ENCODE measurements at regions not wholly inside any gene's neighbourhood (a gene's known extent, or its start where the extent isn't known, plus 50 kb on each side); places are given as distances from the start of the nearest gene placed in this dataset.

GRCh38 chr17:53891726-53892125 is 69.0 kb downstream of the KIF2B start:
- Histone ChIP-seq H3K4me1 (no peaks in the 10 kb centered on the region), H3K9me3 (no peaks in the 10 kb centered on the region), H3K36me3 (no peaks in the 10 kb centered on the region), H3K4me3 (no peak overlapping the region), H3K27me3 (no peaks in the 10 kb centered on the region), H3K27ac (no peak overlapping the region)
- intact Hi-C loops (cut with DNase I) = no loop called here
- WGBS (ENCODE audit: insufficient coverage, low coverage, low lambda C conversion rate, missing lambda C conversion rate) = 34% methylated on average over 3 of the region's 4 CpGs
- DNase-seq (no peak), ATAC-seq (no peak)
- TF ChIP-seq, protein P1, sequence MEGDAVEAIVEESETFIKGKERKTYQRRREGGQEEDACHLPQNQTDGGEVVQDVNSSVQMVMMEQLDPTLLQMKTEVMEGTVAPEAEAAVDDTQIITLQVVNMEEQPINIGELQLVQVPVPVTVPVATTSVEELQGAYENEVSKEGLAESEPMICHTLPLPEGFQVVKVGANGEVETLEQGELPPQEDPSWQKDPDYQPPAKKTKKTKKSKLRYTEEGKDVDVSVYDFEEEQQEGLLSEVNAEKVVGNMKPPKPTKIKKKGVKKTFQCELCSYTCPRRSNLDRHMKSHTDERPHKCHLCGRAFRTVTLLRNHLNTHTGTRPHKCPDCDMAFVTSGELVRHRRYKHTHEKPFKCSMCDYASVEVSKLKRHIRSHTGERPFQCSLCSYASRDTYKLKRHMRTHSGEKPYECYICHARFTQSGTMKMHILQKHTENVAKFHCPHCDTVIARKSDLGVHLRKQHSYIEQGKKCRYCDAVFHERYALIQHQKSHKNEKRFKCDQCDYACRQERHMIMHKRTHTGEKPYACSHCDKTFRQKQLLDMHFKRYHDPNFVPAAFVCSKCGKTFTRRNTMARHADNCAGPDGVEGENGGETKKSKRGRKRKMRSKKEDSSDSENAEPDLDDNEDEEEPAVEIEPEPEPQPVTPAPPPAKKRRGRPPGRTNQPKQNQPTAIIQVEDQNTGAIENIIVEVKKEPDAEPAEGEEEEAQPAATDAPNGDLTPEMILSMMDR (IDR thresholded peaks at IDR 0.05) = no peak
- no peak for TF ChIP-seq POLR2A (IDR thresholded peaks at IDR 0.05)

DNA sequence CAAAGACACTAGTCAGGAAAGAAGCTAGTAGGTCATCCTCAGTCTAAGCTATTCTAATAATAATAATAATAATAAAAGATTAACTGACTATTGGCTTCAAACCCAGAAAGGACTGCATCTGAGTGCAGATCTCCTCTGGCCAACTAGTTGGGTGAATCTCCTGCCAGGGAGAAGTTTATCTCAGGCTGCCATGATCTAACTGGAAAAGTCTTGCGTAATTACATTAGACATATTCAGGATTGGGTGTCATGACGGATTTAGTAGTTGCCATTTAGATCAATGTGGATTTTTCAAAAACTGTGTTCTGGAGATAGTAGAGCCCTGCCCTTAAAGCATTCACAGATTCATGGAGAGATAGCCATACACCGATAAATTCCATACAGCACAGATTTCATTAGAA is 69.5 kb downstream of the KIF2B start:
- no peaks in the 10 kb centered on the region for H3K9me3 ChIP-seq
- no peak for DNase-seq
- no peak overlapping the region for H3K27ac ChIP-seq
- H3K4me1 ChIP-seq = no peaks in the 10 kb centered on the region
- no peak for TF ChIP-seq POLR2A (IDR thresholded peaks at IDR 0.05)
- TF ChIP-seq, protein P1 (IDR thresholded peaks at IDR 0.05) = no peak
- intact Hi-C loops (cut with DNase I) = no loop called here
- ATAC-seq = no peak
- H3K4me3 ChIP-seq = no peak overlapping the region
- WGBS (ENCODE audit: insufficient coverage, low coverage, low lambda C conversion rate, missing lambda C conversion rate) = 69% methylated on average over 3 of the region's 3 CpGs
- no peaks in the 10 kb centered on the region for H3K36me3 ChIP-seq
- no peaks in the 10 kb centered on the region for H3K27me3 ChIP-seq

DNA sequence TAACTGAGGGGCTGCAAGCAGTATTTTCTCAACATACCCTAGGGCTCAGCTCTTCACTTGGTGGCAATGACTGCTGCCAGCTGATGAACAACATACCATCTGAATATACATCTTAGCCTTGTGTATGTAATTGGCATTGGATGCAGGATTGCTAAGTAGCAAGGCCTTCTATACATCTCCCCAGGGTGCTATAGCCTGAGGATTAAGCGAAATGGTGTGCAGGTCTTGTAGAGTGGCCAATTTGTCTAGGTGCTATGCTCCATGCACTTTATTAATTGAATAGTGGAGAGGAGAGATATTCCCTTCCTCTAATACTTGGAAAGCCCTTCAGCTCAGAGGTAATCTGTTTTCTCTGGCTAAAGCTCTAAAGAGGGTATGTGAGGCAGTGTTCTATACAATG is 71.9 kb downstream of the KIF2B start:
- Histone ChIP-seq H3K4me1 (no peaks in the 10 kb centered on the region), H3K27ac (no peak overlapping the region), H3K4me3 (no peak overlapping the region), H3K27me3 (no peaks in the 10 kb centered on the region), H3K36me3 (no peaks in the 10 kb centered on the region), H3K9me3 (no peaks in the 10 kb centered on the region)
- no peak for ATAC-seq
- 0% methylated on average over 1 of the region's 1 CpG for WGBS (ENCODE audit: insufficient coverage, low coverage, low lambda C conversion rate, missing lambda C conversion rate)
- TF ChIP-seq POLR2A (IDR thresholded peaks at IDR 0.05) = no peak
- TF ChIP-seq, protein P1 (IDR thresholded peaks at IDR 0.05) = no peak
- intact Hi-C loops (cut with DNase I) = no loop called here
- no peak for DNase-seq

- WGBS (ENCODE audit: insufficient coverage, low coverage, low lambda C conversion rate, missing lambda C conversion rate) = 63% methylated on average over 1 of the region's 1 CpG
- no peak for DNase-seq
- no peaks in the 10 kb centered on the region for H3K27me3 ChIP-seq
- H3K4me3 ChIP-seq = no peak overlapping the region
- no peak overlapping the region for H3K27ac ChIP-seq
- H3K36me3 ChIP-seq = no peaks in the 10 kb centered on the region
- no peaks in the 10 kb centered on the region for H3K4me1 ChIP-seq
- ATAC-seq = no peak
- intact Hi-C loops (cut with DNase I) = no loop called here
- no peak for TF ChIP-seq POLR2A (IDR thresholded peaks at IDR 0.05)
- TF ChIP-seq, protein P1 (IDR thresholded peaks at IDR 0.05) = no peak
- H3K9me3 ChIP-seq = no peaks in the 10 kb centered on the region
Measured at GRCh38 chr17:53896047-53896446, 73.3 kb downstream of the KIF2B start.

DNA sequence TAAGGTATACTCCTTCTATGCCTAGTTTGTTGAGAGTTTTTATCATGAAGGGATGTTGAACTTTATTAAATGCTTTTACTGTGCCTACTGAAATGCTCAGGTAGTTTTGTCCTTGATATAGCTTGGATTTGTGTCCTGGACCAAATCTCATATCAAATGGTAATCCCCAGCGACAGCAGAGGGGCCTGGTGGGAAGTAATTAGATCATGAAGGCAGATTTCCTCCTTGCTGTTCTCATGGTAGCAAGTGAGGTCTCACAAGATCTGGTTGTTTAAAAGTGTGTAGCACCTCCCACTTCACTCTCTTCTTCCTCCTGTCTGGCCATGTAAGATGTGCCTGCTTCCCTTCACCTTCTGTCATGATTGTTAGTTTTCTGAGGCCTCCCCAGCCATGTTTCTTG is 78.2 kb downstream of the KIF2B start:
- WGBS (ENCODE audit: insufficient coverage, low coverage, low lambda C conversion rate, missing lambda C conversion rate) = 67% methylated on average over 1 of the region's 1 CpG
- ATAC-seq (no peak), DNase-seq (no peak)

More for the DNA sequence above, 78.2 kb downstream of the KIF2B start:
- no peak for TF ChIP-seq POLR2A (IDR thresholded peaks at IDR 0.05)
- TF ChIP-seq, protein P1 (IDR thresholded peaks at IDR 0.05) = no peak
- intact Hi-C loops (cut with DNase I) = no loop called here
- Histone ChIP-seq H3K4me1 (no peaks in the 10 kb centered on the region), H3K36me3 (no peaks in the 10 kb centered on the region), H3K27me3 (no peaks in the 10 kb centered on the region), H3K9me3 (no peaks in the 10 kb centered on the region), H3K27ac (no peak overlapping the region), H3K4me3 (no peak overlapping the region)

Measured in right lobe of liver (tissue), 6 donors.